HepG2 (cell line): ENCODE measurements at regions not wholly inside any gene's neighbourhood (a gene's known extent, or its start where the extent isn't known, plus 50 kb on each side); places are given as distances from the start of the nearest gene placed in this dataset.

ENCODE experiments used
- ATAC-seq: fragments of 200-7000 bp; cut with Tn5 transposase; 3 replicates; pipeline ENCODE4 v1.9.1; 2020; ENCODE audit warnings: mild to moderate bottlenecking, moderate library complexity
- BruUV-seq: library from RNA; stranded (reverse); fragments of 400-500 nt; replicated peaks from 2 replicates; lab custom pipeline; 2021; lab: Mats Ljungman, UMichigan
- CTCF ChIA-PET: fragments of 300-600 bp; formaldehyde crosslinking; extraction: SDS; loops from one replicate; lab custom pipeline; 2021; ENCODE audit warnings: low total read pairs, inconsistent platforms, low intra/inter-chr PET ratio; lab: Yijun Ruan, JAX
- POLR2A ChIA-PET: fragments of 350-600 bp; sonication (Branson Sonifier 250); formaldehyde crosslinking; loops from one replicate; lab custom pipeline; 2020; ENCODE audit warnings: antibody characterized with exemption, inconsistent platforms; lab: Yijun Ruan, JAX
- DNase-seq: peaks from one replicate; pipeline ENCODE4 v3.0.0-alpha.2; 2015; ENCODE audit warnings: low spot score
- FAIRE-seq: peaks from 3 replicates; lab custom pipeline; 2011; peaks lifted over from hg19 to GRCh38; lab: Jason Lieb, UNC
- H2AFZ ChIP-seq: one replicate; pipeline ENCODE4 v1.6.1; 2011; ENCODE audit warnings: low read length, inconsistent platforms
- H3K27ac ChIP-seq: fragments of 300-600 bp; 3 replicates; pipeline ENCODE4 v1.8.0; 2011; ENCODE audit warnings: mixed run types, mild to moderate bottlenecking, mixed read lengths, low read length, inconsistent platforms; ENCODE audit not compliant: insufficient read depth; ENCODE audit errors: extremely low read length
- H3K27me3 ChIP-seq, 2 experiments: fragments of 200-600 bp in 1 of 2; 2 replicates in 1 of 2; 3 replicates in 1 of 2; pipeline versions ENCODE4 v1.6.0 to v1.8.0; 2011; ENCODE audit warnings: low read length in 2 of 2, mild to moderate bottlenecking in 2 of 2, moderate library complexity in 2 of 2, inconsistent platforms in 1 of 2; ENCODE audit not compliant: insufficient read depth in 2 of 2, control insufficient read depth in 1 of 2
- H3K36me3 ChIP-seq, 2 experiments: fragments of 200-600 bp in 1 of 2; replicated peaks in 1 of 2; 2 replicates in 1 of 2; 3 replicates in 1 of 2; pipeline versions ENCODE4 v1.5.1 to v1.8.0; 2011; ENCODE audit warnings: low read length in 2 of 2, inconsistent platforms in 1 of 2; ENCODE audit not compliant: insufficient read depth in 2 of 2, control insufficient read depth in 1 of 2
- H3K4me1 ChIP-seq: 2 replicates; pipeline ENCODE4 v1.5.1; 2012; ENCODE audit warnings: low read length, inconsistent platforms; ENCODE audit not compliant: insufficient read depth
- H3K4me2 ChIP-seq: 2 replicates; pipeline ENCODE4 v1.6.0; 2011; ENCODE audit warnings: low read depth, low read length, inconsistent platforms
- H3K4me3 ChIP-seq, 3 experiments: fragments of 200-600 bp in 1 of 3; sonication (generic), shearing (Covaris generic) in 1 of 3; replicated peaks in 1 of 3; 2 replicates each; pipeline ENCODE4 v1.5.1; 2011 to 2016; ENCODE audit warnings: low read length in 3 of 3, inconsistent platforms in 2 of 3, low read depth in 2 of 3, mild to moderate bottlenecking in 2 of 3, control low read depth in 1 of 3, mixed read lengths in 1 of 3; ENCODE audit not compliant: insufficient read depth in 1 of 3
- H3K79me2 ChIP-seq: one replicate; pipeline ENCODE4 v1.6.1; 2011; ENCODE audit warnings: low read length, inconsistent platforms; ENCODE audit not compliant: insufficient read depth
- H3K9ac ChIP-seq: 2 replicates; pipeline ENCODE4 v1.6.0; 2011; ENCODE audit warnings: mild to moderate bottlenecking, low read depth, low read length, inconsistent platforms; ENCODE audit not compliant: insufficient read depth
- H3K9me3 ChIP-seq: 2 replicates; pipeline ENCODE4 v1.5.1; 2012; ENCODE audit warnings: mild to moderate bottlenecking, low read length
- H4K20me1 ChIP-seq: 2 replicates; pipeline ENCODE4 v1.6.0; 2011; ENCODE audit warnings: inconsistent platforms, mild to moderate bottlenecking, low read length, moderate library complexity; ENCODE audit not compliant: insufficient read depth
- DMAP1 ChIP-seq: IDR thresholded peaks from 2 replicates; pipeline ENCODE4 v1.6.1; 2016
- FOXA3 ChIP-seq: IDR thresholded peaks from 2 replicates; pipeline ENCODE4 v1.6.1; 2016; ENCODE audit warnings: missing genetic modification reagents, missing compliant biosample characterization
- IKZF4 ChIP-seq: sonication (generic); formaldehyde crosslinking; IDR thresholded peaks from 2 replicates; pipeline ENCODE4 v1.5.1; 2020; ENCODE audit warnings: borderline replicate concordance, mild to moderate bottlenecking, low read depth, missing genetic modification reagents; ENCODE audit errors: not compliant biosample characterization
- JUND ChIP-seq: sonication (generic); formaldehyde crosslinking; IDR thresholded peaks from 2 replicates; pipeline ENCODE4 v1.8.0; 2022; ENCODE audit warnings: mild to moderate bottlenecking, missing genetic modification reagents
- KDM1A ChIP-seq: IDR thresholded peaks from 2 replicates; pipeline ENCODE4 v1.6.1; 2016; ENCODE audit warnings: missing compliant biosample characterization
- KLF16 ChIP-seq, 2 experiments: sonication (generic) in 1 of 2; formaldehyde crosslinking in 1 of 2; IDR thresholded peaks; 2 replicates each; pipeline versions ENCODE4 v1.6.1 to v1.8.0; 2016 to 2023; ENCODE audit warnings: missing genetic modification reagents in 2 of 2, missing compliant biosample characterization in 1 of 2
- MAFK ChIP-seq, 2 experiments: IDR thresholded peaks in 1 of 2; conservative IDR thresholded peaks in 1 of 2; 2 replicates each; pipeline ENCODE4 v1.6.1; 2011; ENCODE audit warnings: improper control_type of control experiment in 2 of 2, low read length in 2 of 2
- SKIL ChIP-seq: sonication (generic); formaldehyde crosslinking; IDR thresholded peaks from 2 replicates; pipeline ENCODE4 v1.8.0; 2022; ENCODE audit warnings: missing genetic modification reagents, mild to moderate bottlenecking, moderate library complexity, borderline replicate concordance
- SNAPC2 ChIP-seq: sonication (generic); formaldehyde crosslinking; IDR thresholded peaks from 2 replicates; pipeline ENCODE4 v1.8.1; 2022; ENCODE audit warnings: mild to moderate bottlenecking, missing genetic modification reagents
- TEAD2 ChIP-seq: sonication (generic); formaldehyde crosslinking; IDR thresholded peaks from 2 replicates; pipeline ENCODE4 v1.9.0; 2021; ENCODE audit warnings: missing genetic modification reagents
- TFE3 ChIP-seq: IDR thresholded peaks from 2 replicates; pipeline ENCODE4 v1.6.1; 2016
- ZBTB8A ChIP-seq: sonication (generic); formaldehyde crosslinking; IDR thresholded peaks from 2 replicates; pipeline ENCODE4 v1.4.0; 2020; ENCODE audit warnings: mild to moderate bottlenecking, low read depth, missing genetic modification reagents, borderline replicate concordance
- ZNF646 ChIP-seq: sonication (generic); formaldehyde crosslinking; IDR thresholded peaks from 2 replicates; pipeline ENCODE4 v1.9.0; 2021; ENCODE audit warnings: mild to moderate bottlenecking, missing genetic modification reagents
- ZNF747 ChIP-seq: sonication (generic); formaldehyde crosslinking; IDR thresholded peaks from 2 replicates; pipeline ENCODE4 v1.8.1; 2023; ENCODE audit warnings: missing genetic modification reagents, mild to moderate bottlenecking, borderline replicate concordance
- ZNF772 ChIP-seq: sonication (generic); formaldehyde crosslinking; IDR thresholded peaks from 2 replicates; pipeline ENCODE4 v1.5.0; 2020; ENCODE audit warnings: mild to moderate bottlenecking, missing genetic modification reagents
- ZSCAN12 ChIP-seq: sonication (generic); formaldehyde crosslinking; IDR thresholded peaks from 2 replicates; pipeline ENCODE4 v1.9.0; 2021; ENCODE audit warnings: mild to moderate bottlenecking, missing genetic modification reagents
- in situ Hi-C: cut with HindIII; loops from 2 replicates; pipeline ENCODE4 v1.10.0; 2017; ENCODE audit warnings: low pct_unique_long_range_greater_than_20kb; ENCODE audit not compliant: extremely low pct_ligation_motif_present
- intact Hi-C: fragments of 100-400 bp; cut with micrococcal nuclease; formaldehyde crosslinking; loops from one replicate; pipeline ENCODE4 v1.10.0; 2022; ENCODE audit not compliant: unreplicated experiment

- ATAC-seq: no peak
- DNase-seq: no peak
- Histone ChIP-seq H3K79me2 (no peaks in the 10 kb centered on the region), H3K36me3 (no peaks in the 10 kb centered on the region), H3K27me3 (no peaks in the 10 kb centered on the region), H3K9ac (no peak overlapping the region), H3K9me3 (peaks cover 82% of the 10 kb centered on the region), H3K27ac (no peak overlapping the region), H3K4me3 (no peak overlapping the region), H3K4me2 (no peak overlapping the region), H3K4me1 (no peaks in the 10 kb centered on the region), H4K20me1 (no peaks in the 10 kb centered on the region)
- CTCF ChIA-PET: no interaction called here
- in situ Hi-C loops (no loop called here), intact Hi-C loops (no loop called here)
- POLR2A ChIA-PET: no interaction called here
- no peak for FAIRE-seq
- BruUV-seq: no TSS peak
- TF ChIP-seq JUND: no peak
- TF ChIP-seq SNAPC2: no peak
- no peak for TF ChIP-seq ZSCAN12 (CRISPR knock-in tag)
- TF ChIP-seq TFE3 (CRISPR knock-in tag): no peak
- no peak for TF ChIP-seq KDM1A
- TF ChIP-seq KLF16 (CRISPR knock-in tag; IDR thresholded peaks at IDR 0.05): no peak
- no peak for TF ChIP-seq FOXA3 (CRISPR knock-in tag)
- no peak for TF ChIP-seq ZNF747
- TF ChIP-seq IKZF4 (CRISPR knock-in tag): no peak
- no peak for TF ChIP-seq TEAD2
- no peak for TF ChIP-seq ZNF646 (CRISPR knock-in tag)
- no peak for TF ChIP-seq SKIL
- no peak for TF ChIP-seq ZNF772
- TF ChIP-seq DMAP1 (CRISPR knock-in tag): no peak
- TF ChIP-seq MAFK (conservative IDR thresholded peaks at IDR 0.05 in 1 of 2, IDR thresholded peaks at IDR 0.05 in 1 of 2; ENCODE audit: low read length in 2 of 2): no peak
- TF ChIP-seq ZBTB8A (CRISPR knock-in tag): no peak
- TF ChIP-seq, all 625 proteins: peak for 0
- H2AFZ ChIP-seq: no peak overlapping the region
Observed at GRCh38 chr9:118223111-118223510, 518.9 kb downstream of the TLR4 start.
